ENCODE measurements at regions not wholly inside any gene's neighbourhood (a gene's known extent, or its start where the extent isn't known, plus 50 kb on each side); places are given as distances from the start of the nearest gene placed in this dataset.

GRCh38 chr17:14741491-14741890, 440.6 kb downstream of the HS3ST3B1 start:
- POLR2A ChIA-PET: no interaction called here
- no peak for DNase-seq
- ATAC-seq (ENCODE audit: low read depth): no peak
- H3K4me3 Mint-ChIP-seq: no peak overlapping the region
- TF ChIP-seq, protein P1, sequence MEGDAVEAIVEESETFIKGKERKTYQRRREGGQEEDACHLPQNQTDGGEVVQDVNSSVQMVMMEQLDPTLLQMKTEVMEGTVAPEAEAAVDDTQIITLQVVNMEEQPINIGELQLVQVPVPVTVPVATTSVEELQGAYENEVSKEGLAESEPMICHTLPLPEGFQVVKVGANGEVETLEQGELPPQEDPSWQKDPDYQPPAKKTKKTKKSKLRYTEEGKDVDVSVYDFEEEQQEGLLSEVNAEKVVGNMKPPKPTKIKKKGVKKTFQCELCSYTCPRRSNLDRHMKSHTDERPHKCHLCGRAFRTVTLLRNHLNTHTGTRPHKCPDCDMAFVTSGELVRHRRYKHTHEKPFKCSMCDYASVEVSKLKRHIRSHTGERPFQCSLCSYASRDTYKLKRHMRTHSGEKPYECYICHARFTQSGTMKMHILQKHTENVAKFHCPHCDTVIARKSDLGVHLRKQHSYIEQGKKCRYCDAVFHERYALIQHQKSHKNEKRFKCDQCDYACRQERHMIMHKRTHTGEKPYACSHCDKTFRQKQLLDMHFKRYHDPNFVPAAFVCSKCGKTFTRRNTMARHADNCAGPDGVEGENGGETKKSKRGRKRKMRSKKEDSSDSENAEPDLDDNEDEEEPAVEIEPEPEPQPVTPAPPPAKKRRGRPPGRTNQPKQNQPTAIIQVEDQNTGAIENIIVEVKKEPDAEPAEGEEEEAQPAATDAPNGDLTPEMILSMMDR (IDR thresholded peaks at IDR 0.05): no peak
- no peaks in the 10 kb centered on the region for H3K9me3 Mint-ChIP-seq
- intact Hi-C loops (cut with micrococcal nuclease): no loop called here
- no peaks in the 10 kb centered on the region for H3K4me1 Mint-ChIP-seq
- H3K27ac Mint-ChIP-seq: no peak overlapping the region
- H3K36me3 Mint-ChIP-seq (ENCODE audit: low read depth): no peaks in the 10 kb centered on the region
- CTCF ChIA-PET: no interaction called here
- peaks cover 10% of the 10 kb centered on the region for H3K27me3 Mint-ChIP-seq

DNA sequence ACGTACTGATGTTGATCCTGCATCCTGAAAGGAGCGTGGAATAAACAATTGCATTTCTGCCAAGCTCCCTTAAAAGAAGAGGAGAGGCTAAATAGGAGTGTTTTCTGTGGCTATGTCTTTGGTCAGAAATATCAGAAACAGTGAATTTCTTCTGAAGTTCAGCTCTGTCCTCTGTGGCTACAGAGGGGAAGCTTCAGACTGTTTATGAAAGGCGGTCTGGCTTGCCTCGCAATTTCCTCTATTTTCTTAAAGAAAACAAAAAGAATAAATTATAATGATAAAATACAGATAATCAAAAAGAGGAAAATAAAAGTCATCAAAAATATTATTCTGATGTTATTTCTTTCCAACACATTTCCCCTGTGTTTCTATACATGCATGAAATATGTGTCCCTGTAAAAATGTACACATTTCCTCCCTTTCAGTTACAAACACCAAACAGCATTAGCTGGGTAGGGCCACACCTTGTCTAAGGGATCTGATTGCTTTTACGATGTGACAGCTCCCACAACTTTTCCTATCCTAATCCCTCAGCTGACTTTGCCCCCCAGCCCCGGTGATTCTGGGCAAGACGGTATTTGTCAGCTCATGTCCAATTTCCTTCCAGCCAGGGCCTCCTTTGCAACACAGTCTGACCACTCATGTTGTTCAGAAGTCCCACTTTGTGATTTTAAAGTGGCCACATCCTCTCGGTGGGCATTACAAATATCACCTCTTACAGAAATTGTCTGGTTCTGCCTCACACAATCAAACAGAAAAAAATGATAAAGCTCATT, 439.0 kb downstream of the HS3ST3B1 start:
- Mint-ChIP-seq H3K4me3 (no peak overlapping the region), H3K27ac (no peak overlapping the region), H3K9me3 (no peaks in the 10 kb centered on the region), H3K36me3 (ENCODE audit: low read depth) (no peaks in the 10 kb centered on the region), H3K27me3 (peaks cover 10% of the 10 kb centered on the region), H3K4me1 (no peaks in the 10 kb centered on the region)
- ChIA-PET POLR2A (no interaction called here), CTCF (no interaction called here)
- TF ChIP-seq, protein P1 (IDR thresholded peaks at IDR 0.05): no peak
- ATAC-seq (ENCODE audit: low read depth): no peak
- intact Hi-C loops (cut with micrococcal nuclease): no loop called here
- DNase-seq: no peak

- no peaks in the 10 kb centered on the region for H3K9me3 Mint-ChIP-seq
Measured at GRCh38 chr17:14738652-14738988, 437.7 kb downstream of the HS3ST3B1 start.

DNA sequence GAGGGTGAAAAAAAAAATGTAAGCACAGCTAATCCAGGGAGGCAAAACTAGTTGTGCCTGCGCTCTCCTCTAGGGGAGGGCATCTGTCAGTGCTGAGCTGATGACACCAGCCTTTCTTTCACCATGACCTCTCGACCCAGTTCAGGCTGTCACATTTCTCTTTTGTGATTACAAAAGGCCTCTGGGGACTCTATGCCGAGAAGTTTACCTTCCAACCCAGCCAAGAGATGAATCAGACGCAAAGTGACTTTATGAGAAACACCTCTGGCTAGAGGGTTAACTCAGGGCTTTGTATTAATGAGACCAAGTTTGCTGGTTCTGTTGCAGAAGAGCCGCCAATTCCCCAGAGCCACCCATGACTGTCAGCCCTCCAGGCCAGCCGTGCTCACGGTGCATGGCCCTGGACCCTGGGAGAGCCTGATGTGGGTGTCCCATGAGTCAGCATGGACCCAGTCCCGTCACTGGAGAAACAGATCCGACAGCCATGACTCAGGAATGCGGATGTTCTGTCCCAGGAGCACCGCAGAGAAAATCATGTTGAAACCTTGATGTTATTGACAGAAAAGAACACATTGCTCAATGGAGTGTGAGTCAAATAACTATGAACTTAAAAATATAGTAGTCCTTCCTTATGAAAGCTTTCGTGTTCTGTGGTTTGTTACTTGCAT, 437.2 kb downstream of the HS3ST3B1 start:
- Mint-ChIP-seq H3K36me3 (ENCODE audit: low read depth) (no peaks in the 10 kb centered on the region), H3K9me3 (no peaks in the 10 kb centered on the region), H3K4me1 (no peaks in the 10 kb centered on the region), H3K4me3 (no peak overlapping the region), H3K27me3 (peaks cover 12% of the 10 kb centered on the region), H3K27ac (no peak overlapping the region)
- ChIA-PET POLR2A (no interaction called here), CTCF (no interaction called here)
- intact Hi-C loops (cut with micrococcal nuclease): no loop called here
- TF ChIP-seq, protein P1 (IDR thresholded peaks at IDR 0.05): no peak
- no peak for ATAC-seq (ENCODE audit: low read depth)
- no peak for DNase-seq

More at GRCh38 chr17:14738652-14738988, 437.7 kb downstream of the HS3ST3B1 start:
- no peaks in the 10 kb centered on the region for H3K36me3 Mint-ChIP-seq (ENCODE audit: low read depth)
- no peak overlapping the region for H3K4me3 Mint-ChIP-seq
- intact Hi-C loops (cut with micrococcal nuclease): no loop called here
- TF ChIP-seq, protein P1 (IDR thresholded peaks at IDR 0.05): no peak
- DNase-seq: no peak
- no peak for ATAC-seq (ENCODE audit: low read depth)
- ChIA-PET CTCF (no interaction called here), POLR2A (no interaction called here)
- no peaks in the 10 kb centered on the region for H3K4me1 Mint-ChIP-seq
- no peak overlapping the region for H3K27ac Mint-ChIP-seq
- peaks cover 12% of the 10 kb centered on the region for H3K27me3 Mint-ChIP-seq

DNA sequence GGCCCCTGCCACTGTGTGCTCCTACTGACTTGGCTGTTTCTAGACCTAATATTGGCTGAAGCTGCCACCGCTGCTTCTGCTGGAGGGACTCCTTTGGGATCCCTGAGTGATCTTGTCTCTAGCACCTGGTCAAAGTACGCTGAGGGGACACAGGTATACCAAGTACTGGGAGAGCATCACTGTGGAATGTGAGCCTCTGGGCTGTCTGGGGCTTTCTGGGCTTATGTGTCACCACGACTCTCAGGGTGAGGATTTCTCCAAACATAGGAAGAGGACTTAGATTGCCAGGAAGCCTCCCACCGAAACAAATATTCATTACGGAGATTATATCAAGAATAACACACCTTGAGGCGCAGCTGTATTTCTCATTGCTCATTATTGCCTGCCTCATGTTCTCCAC, 435.8 kb downstream of the HS3ST3B1 start:
- CTCF ChIA-PET: no interaction called here
- no peak for DNase-seq

More for the DNA sequence above, 435.8 kb downstream of the HS3ST3B1 start:
- TF ChIP-seq, protein P1 (IDR thresholded peaks at IDR 0.05): no peak
- Mint-ChIP-seq H3K27ac (no peak overlapping the region), H3K36me3 (ENCODE audit: low read depth) (no peaks in the 10 kb centered on the region), H3K4me3 (no peak overlapping the region), H3K27me3 (peaks cover 13% of the 10 kb centered on the region), H3K9me3 (no peaks in the 10 kb centered on the region), H3K4me1 (no peaks in the 10 kb centered on the region)
- no peak for ATAC-seq (ENCODE audit: low read depth)
- POLR2A ChIA-PET: no interaction called here
- intact Hi-C loops (cut with micrococcal nuclease): no loop called here

Measured in activated B cell treated with CpG ODN at 0.5 μM for 24 hours (primary cell).